HG03139 (cell line): ENCODE measurements at regions not wholly inside any gene's neighbourhood (a gene's known extent, or its start where the extent isn't known, plus 50 kb on each side); places are given as distances from the start of the nearest gene placed in this dataset.

Source experiments
- ATAC-seq: cut with Tn5 transposase; IDR thresholded peaks from one replicate; pipeline ENCODE4 v1.9.1; 2021; ENCODE audit not compliant: unreplicated experiment

GRCh38 chr2:164186591-164186990 is 434.7 kb downstream of the GRB14 start:
- no peak for ATAC-seq

DNA sequence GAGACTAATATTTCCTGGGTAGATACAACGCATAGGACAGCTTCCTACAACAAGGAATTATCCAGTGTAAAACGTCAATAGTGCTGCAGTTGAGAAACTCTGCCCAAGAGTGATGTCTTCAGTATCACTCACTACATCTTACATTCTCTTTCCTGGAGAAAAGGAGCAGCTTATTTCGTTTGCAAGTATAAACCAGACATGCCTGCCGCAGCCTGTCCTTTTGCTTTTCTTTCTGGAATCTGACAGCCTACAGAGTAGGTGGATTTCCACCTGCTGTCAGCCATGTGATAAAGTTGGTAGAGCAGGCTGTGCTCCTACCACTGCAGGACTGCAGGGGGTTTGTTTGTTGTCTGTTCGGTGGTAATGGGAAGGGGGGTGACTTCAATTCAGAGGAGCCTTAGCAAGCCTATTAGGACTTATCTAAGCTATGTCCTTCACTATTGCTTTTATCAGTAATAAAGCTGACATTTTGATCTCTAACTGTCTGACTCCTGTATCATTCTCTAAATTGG is 439.1 kb downstream of the GRB14 start:
- no peak for ATAC-seq

GRCh38 chr2:164178835-164179465 is 442.3 kb downstream of the GRB14 start:
- ATAC-seq = no peak

DNA sequence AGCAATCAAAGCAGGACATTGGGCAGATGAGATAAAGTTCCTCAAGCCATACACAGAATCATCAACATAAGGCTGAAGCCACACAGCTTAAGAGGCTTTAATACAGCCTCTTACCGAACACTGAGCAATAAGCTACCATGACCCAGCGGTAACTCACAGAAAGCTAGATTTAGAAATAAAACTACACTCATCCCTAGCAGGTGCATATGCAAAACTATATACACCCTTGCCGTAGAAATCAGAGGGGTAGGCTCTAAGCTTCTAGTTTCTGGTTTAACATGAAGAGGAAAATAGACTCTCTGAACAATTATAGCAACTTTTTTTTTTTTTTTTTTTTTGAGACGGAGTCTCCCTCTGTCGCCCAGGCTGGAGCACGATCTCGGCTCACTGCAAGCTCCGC is 428.8 kb upstream of the FIGN start:
- ATAC-seq = no peak

DNA sequence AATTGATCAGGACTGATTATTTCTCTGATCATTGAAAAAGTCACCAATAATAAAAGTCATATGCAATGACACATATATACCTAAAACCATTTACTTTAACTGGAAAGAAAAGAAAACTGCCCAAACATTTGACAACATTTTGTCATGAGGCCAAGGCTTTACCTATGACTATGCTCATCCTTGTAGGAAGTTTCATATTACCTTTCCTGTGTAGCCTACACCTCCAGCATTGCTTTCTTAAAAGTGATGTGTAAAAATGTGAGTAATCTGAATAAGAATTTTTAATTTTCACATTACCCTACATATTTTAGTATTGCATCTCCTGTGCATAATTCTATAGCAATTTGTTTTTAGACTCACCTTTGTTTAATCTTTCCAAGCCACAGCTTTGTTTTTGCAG is 419.8 kb upstream of the FIGN start:
- no peak for ATAC-seq

DNA sequence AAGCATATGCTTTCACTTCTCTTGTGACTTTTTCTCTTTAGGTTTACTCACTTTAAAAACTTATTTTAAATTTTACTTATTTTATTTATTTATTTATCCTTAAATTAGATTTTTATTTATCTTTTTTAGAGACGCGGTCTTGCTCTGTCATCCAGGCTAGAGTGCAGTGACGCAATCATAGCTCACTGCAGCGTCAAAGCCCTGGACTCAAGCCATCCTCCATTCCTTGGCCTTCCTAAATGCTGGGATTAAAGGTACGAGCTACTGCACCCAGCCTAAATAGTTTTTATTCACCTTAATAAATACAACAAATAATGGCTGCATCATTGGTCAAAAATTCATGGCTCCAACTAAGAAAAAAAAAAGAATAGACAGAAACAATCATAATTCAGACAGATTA is 415.7 kb upstream of the FIGN start:
- ATAC-seq = no peak

GRCh38 chr2:164150604-164151003 is 414.8 kb upstream of the FIGN start:
- no peak for ATAC-seq

GRCh38 chr2:164146441-164146840 is 410.6 kb upstream of the FIGN start:
- no peak for ATAC-seq

DNA sequence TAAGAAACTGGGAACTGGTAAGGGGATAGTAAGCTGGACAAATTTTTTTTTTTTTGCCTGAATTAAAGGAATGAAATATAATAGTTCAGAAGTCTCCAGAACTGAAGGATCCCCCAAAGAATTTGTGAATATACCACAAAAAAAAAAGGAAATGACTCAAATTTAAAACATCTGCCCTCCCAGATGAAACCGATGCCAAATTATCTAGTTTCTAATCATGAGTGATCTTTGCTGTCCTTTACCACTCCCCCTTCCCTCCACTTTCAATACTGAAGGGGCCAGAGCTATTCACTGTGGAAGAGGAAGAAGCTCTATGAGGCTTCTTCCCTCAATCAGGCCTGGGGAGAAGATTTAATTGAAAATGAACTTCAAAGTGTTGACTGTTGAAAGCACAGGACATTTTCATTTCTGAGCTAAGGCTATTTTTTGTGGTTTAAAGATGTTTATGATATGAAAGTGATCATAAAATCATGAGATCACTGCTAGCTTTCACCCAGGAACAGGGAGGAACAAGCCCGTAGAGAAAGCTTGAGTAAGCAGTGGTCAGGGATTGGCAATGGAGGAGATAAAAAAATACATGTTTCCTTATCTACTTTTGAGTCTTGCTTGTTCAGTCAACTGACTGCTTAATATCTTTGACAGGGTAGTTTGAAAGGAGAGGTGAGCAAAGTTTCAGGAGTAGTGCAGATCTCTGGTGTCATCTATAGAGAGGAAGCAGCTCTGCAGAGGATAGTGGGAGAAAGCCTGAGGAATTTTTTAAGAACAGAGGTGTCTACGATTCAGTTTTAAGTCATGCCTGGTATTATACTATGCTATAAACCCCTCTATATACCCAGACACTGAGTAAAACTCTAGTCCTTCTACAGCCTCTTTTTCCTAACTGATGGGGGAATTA is 409.5 kb upstream of the FIGN start:
- ATAC-seq = no peak

- ATAC-seq = no peak
Measured at GRCh38 chr2:164143183-164143930, 407.5 kb upstream of the FIGN start.

- no peak for ATAC-seq
Measured at GRCh38 chr2:164142755-164143154, 406.9 kb upstream of the FIGN start.

DNA sequence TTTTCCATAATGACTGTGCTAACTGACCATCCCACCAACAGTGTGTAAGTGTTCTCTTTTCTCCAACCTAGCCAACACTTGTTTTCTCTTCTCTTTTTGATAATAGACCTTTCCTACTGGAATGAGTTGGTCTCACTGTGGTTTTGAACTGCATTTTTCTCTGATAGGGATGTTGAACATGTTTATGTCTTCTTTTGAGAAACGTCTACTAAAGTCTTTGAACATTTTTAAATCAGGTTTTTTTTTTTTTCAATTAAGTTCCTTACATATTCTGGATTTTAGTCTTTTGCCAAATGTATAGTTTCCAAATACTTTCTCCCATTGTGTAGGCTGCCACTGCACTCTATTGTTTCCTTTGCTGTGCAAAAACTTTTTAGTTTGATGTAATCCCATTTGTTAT is 405.5 kb upstream of the FIGN start:
- no peak for ATAC-seq

DNA sequence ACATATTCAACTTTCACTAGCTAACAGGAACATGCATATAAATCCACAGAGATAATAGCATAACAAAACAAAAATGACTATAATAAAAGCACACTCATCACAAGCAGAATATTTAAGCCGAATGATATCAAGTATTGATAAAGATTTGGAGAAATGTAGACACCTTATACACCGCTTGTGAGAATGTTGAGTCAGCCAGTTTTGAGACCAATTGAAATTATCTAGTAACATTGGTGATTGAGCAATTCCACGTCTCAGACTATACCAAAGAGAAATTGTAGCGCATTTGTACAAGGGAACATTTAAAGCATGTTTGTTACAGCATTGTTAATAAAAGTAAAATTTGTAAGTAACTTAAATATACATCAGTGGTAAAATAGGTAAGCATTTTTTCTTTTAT is 402.9 kb upstream of the FIGN start:
- ATAC-seq = no peak

DNA sequence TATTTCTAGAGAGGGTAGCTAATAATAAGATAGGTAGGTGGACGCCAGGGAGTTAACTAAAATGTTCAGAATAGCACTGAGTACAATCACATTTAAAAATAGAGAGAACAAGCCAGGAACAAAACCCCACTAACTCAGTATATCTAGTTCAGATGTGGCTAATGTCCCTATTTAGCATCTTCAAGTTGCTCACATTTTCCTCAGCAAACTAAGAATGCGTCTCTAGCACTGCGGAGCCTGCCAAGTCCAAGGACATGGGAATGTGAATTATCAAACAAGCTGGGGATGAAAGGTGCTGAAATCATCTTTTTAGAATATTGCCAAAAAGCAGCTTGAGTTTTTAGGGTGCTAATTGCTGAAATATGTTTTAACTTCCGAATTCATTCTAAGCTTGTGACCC is 398.5 kb upstream of the FIGN start:
- no peak for ATAC-seq

GRCh38 chr2:164127971-164128527 is 392.2 kb upstream of the FIGN start:
- ATAC-seq = no peak

GRCh38 chr2:164126960-164127660 is 391.3 kb upstream of the FIGN start:
- no peak for ATAC-seq

- ATAC-seq = no peak
Measured at GRCh38 chr2:164115806-164116205, 380.0 kb upstream of the FIGN start.

DNA sequence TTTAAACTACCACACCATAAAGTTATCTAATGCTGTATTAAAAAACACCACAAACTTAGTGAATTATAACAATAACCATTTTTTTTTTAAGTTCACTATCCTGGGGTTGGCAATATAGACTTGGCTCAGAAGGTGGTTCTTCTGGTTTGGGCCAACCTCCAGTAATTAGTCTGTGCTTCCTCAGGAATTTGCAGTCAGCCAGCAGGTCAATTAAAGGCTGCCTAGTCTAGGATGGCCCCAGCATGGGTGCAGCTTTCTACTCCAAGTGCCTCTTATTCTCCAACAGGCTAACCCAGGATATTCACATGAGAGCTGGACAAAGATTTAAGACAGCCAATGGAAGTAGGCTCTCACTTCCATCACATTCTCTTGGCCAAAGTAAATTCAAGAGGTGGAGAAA is 379.1 kb upstream of the FIGN start:
- no peak for ATAC-seq

GRCh38 chr2:164112105-164112504 is 376.3 kb upstream of the FIGN start:
- no peak for ATAC-seq

- ATAC-seq = no peak
Measured at GRCh38 chr2:164110515-164110914, 374.7 kb upstream of the FIGN start.

DNA sequence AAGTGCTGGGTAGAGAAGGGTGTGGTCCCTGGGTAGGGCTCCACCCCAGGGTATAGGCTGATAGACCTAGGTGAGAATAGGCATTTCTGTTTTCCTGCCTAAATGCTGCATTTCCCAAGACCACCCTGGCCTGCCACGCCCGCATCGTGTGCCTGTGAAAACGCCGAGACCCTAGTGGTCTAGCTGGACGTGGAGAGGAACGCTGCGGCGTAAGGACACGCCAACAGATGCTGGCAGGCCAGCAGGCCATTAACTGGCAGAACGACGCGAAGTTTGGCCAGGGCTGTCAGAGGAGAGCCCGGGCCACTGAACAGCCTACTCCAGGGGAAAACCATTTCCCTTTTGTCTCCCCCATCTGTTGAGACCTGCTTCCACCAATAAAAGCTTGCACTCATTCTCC is 373.2 kb upstream of the FIGN start:
- no peak for ATAC-seq
